Lower leg skin (tissue), 4 donors: ENCODE measurements at regions not wholly inside any gene's neighbourhood (a gene's known extent, or its start where the extent isn't known, plus 50 kb on each side); places are given as distances from the start of the nearest gene placed in this dataset.

Experiments
- DNase-seq, 2 donors: peaks; one replicate each; pipeline ENCODE4 v3.0.0-alpha.2; 2019; ENCODE audit warnings: low spot score in 2 of 2
- H3K4me3 ChIP-seq: fragments of 200-600 bp; sonication (generic); 2 replicates; pipeline ENCODE4 v1.5.1; 2017; ENCODE audit warnings: mild to moderate bottlenecking, low read depth; ENCODE audit not compliant: poor library complexity, severe bottlenecking
- POLR2A ChIP-seq, 2 donors: fragments of 450-650 bp; IDR thresholded peaks; one replicate each; pipeline ENCODE4 v1.6.1; 2016 to 2017; ENCODE audit warnings: antibody characterized with exemption in 2 of 2, mild to moderate bottlenecking in 1 of 2, moderate library complexity in 1 of 2
- WGBS, 2 donors: methylation state at CpG; one replicate each; pipeline ENCODE4 v1.1.5; 2018; 5-methylcytosine and 5-hydroxymethylcytosine counted together
- intact Hi-C: fragments of 100-400 bp; cut with DNase I; formaldehyde crosslinking; loops from one replicate; pipeline ENCODE4 v1.15.0; 2023; ENCODE audit warnings: low total_unique reads
- TF ChIP-seq, protein P1 (sequence below), 3 donors: fragments of 450-650 bp; IDR thresholded peaks; one replicate each; pipeline ENCODE4 v1.5.1; 2016; ENCODE audit warnings: antibody characterized with exemption in 3 of 3, mild to moderate bottlenecking in 3 of 3, moderate library complexity in 2 of 3

- intact Hi-C loops, result no loop called here
- 36 to 68% methylated on average over 4 of the region's 4 CpGs for WGBS, 2 donors
- TF ChIP-seq, protein P1, sequence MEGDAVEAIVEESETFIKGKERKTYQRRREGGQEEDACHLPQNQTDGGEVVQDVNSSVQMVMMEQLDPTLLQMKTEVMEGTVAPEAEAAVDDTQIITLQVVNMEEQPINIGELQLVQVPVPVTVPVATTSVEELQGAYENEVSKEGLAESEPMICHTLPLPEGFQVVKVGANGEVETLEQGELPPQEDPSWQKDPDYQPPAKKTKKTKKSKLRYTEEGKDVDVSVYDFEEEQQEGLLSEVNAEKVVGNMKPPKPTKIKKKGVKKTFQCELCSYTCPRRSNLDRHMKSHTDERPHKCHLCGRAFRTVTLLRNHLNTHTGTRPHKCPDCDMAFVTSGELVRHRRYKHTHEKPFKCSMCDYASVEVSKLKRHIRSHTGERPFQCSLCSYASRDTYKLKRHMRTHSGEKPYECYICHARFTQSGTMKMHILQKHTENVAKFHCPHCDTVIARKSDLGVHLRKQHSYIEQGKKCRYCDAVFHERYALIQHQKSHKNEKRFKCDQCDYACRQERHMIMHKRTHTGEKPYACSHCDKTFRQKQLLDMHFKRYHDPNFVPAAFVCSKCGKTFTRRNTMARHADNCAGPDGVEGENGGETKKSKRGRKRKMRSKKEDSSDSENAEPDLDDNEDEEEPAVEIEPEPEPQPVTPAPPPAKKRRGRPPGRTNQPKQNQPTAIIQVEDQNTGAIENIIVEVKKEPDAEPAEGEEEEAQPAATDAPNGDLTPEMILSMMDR (IDR thresholded peaks at IDR 0.05), result no peak
- no peak for TF ChIP-seq POLR2A (IDR thresholded peaks at IDR 0.05)
- peak in 1 of 2 donors; percentile 67 for DNase-seq
- no peak overlapping the region for H3K4me3 ChIP-seq
Measured at GRCh38 chr20:22805219-22805618, 220.8 kb upstream of the FOXA2 start.

GRCh38 chr20:22805996-22806395 lies 221.6 kb upstream of the FOXA2 start:
- TF ChIP-seq POLR2A (IDR thresholded peaks at IDR 0.05), result no peak
- TF ChIP-seq, protein P1 (IDR thresholded peaks at IDR 0.05), result no peak
- intact Hi-C loops, result no loop called here
- H3K4me3 ChIP-seq, result no peak overlapping the region
- 79 to 87% methylated on average over 3 of the region's 3 CpGs for WGBS, 2 donors
- peak in 1 of 2 donors; percentile 13 for DNase-seq

GRCh38 chr20:22807045-22807444 lies 222.7 kb upstream of the FOXA2 start:
- 78 to 81% methylated on average over 3 of the region's 3 CpGs for WGBS, 2 donors
- peak in 1 of 2 donors; percentile 12 for DNase-seq
- intact Hi-C loops, result no loop called here
- TF ChIP-seq, protein P1 (IDR thresholded peaks at IDR 0.05), result no peak
- TF ChIP-seq POLR2A (IDR thresholded peaks at IDR 0.05), result no peak
- H3K4me3 ChIP-seq, result no peak overlapping the region

GRCh38 chr20:22807646-22808244 lies 223.4 kb upstream of the FOXA2 start:
- intact Hi-C loops, result no loop called here
- H3K4me3 ChIP-seq, result no peak overlapping the region
- peak in 1 of 2 donors; percentile 34 for DNase-seq
- TF ChIP-seq, protein P1 (IDR thresholded peaks at IDR 0.05), result no peak
- no peak for TF ChIP-seq POLR2A (IDR thresholded peaks at IDR 0.05)
- WGBS, 2 donors, result 60 to 63% methylated on average over 6 of the region's 6 CpGs

GRCh38 chr20:22808628-22809027 lies 224.3 kb upstream of the FOXA2 start:
- 72 to 76% methylated on average over 2 of the region's 2 CpGs for WGBS, 2 donors
- DNase-seq, result no peak
- TF ChIP-seq, protein P1 (IDR thresholded peaks at IDR 0.05), result no peak
- no peak for TF ChIP-seq POLR2A (IDR thresholded peaks at IDR 0.05)
- intact Hi-C loops, result no loop called here
- H3K4me3 ChIP-seq, result no peak overlapping the region

DNA sequence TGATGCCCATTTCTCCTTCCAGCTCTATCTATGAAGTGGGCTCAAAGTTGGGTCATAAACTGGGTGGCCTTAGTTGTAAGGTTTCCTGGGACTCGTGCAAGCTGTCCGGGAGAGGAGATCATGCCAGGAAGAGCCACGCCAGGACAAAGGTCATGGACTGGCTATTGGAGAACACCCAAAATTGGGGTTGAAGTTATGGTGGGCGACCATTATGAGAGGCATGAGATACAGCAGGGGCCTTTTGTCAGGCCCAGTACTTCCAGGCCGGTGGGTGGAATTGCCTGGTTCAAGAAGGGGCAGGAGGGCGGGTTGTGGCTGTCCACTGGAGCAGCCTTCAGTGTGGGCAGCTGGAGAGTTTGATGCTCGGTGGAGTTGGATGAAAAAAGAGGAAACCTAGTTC lies 225.1 kb upstream of the SSTR4 start:
- 90 to 92% methylated on average over 7 of the region's 7 CpGs for WGBS, 2 donors
- intact Hi-C loops, result no loop called here

More for the DNA sequence above, 225.1 kb upstream of the SSTR4 start:
- no peak for TF ChIP-seq POLR2A (IDR thresholded peaks at IDR 0.05)
- TF ChIP-seq, protein P1 (IDR thresholded peaks at IDR 0.05), result no peak
- H3K4me3 ChIP-seq, result no peak overlapping the region
- DNase-seq, result peak in 1 of 2 donors; percentile 62
